ENCODE measurements at regions not wholly inside any gene's neighbourhood (a gene's known extent, or its start where the extent isn't known, plus 50 kb on each side); places are given as distances from the start of the nearest gene placed in this dataset.

GRCh38 chr12:84562331-84562730, 350.3 kb downstream of the SLC6A15 start:
- no peak for DNase-seq (ENCODE audit: low spot score)
- no peak for TF ChIP-seq CTCF (IDR thresholded peaks at IDR 0.05)
- ATAC-seq (ENCODE audit: low FRiP score) = no peak

- no peak for ATAC-seq (ENCODE audit: low FRiP score)
- TF ChIP-seq CTCF (IDR thresholded peaks at IDR 0.05) = no peak
- no peak for DNase-seq (ENCODE audit: low spot score)
Observed at GRCh38 chr12:84561351-84561750, 351.2 kb downstream of the SLC6A15 start.

GRCh38 chr12:84554199-84554723, 358.3 kb downstream of the SLC6A15 start:
- DNase-seq (ENCODE audit: low spot score) (no peak), ATAC-seq (ENCODE audit: low FRiP score) (no peak)
- TF ChIP-seq CTCF (IDR thresholded peaks at IDR 0.05) = no peak

GRCh38 chr12:84553331-84554117, 359.1 kb downstream of the SLC6A15 start:
- no peak for TF ChIP-seq CTCF (IDR thresholded peaks at IDR 0.05)
- no peak for ATAC-seq (ENCODE audit: low FRiP score)
- DNase-seq (ENCODE audit: low spot score) = no peak

DNA sequence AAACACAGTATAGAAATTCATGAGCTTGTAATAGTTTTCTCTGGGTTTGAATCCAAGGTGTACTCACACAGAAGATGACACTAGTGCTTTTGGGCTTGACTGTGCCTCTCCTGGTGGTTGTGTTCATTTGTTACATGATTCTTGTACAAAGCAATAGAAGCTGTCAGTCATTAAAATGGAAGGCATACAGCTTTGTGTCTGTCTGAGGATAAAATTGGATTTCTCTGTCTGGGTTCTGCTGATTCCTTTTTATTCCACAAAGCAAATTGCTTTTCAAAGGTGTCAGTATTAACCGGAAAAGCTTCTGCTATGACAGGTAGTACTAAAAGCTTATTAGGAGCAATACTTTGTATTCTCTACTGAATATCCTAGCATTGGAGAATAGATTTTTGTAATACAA, 361.2 kb downstream of the SLC6A15 start:
- DNase-seq (ENCODE audit: low spot score) = no peak
- no peak for TF ChIP-seq CTCF (IDR thresholded peaks at IDR 0.05)
- no peak for ATAC-seq (ENCODE audit: low FRiP score)

DNA sequence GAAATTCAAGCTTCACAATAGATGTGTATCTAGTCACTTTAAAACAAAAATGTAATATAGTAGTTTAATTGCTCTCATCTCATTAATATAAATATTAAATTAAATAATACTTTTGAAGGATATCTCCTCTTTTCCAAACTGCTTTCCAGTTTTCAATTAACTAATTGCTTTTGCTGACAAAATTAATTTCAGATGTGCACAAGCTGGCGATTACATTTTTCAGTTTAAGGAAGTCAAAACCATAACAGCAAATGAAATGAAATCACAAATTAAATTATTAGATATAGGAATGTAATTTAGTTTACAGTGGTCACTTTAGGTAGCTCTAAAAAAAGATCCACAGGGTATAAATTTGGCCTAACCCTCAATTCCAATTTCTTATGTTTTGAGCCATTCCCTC, 362.1 kb downstream of the SLC6A15 start:
- ATAC-seq (ENCODE audit: low FRiP score) (no peak), DNase-seq (ENCODE audit: low spot score) (no peak)
- no peak for TF ChIP-seq CTCF (IDR thresholded peaks at IDR 0.05)

GRCh38 chr12:84542289-84542688, 370.3 kb downstream of the SLC6A15 start:
- DNase-seq (ENCODE audit: low spot score) (no peak), ATAC-seq (ENCODE audit: low FRiP score) (no peak)
- no peak for TF ChIP-seq CTCF (IDR thresholded peaks at IDR 0.05)
